Hindlimb muscle (tissue), 1 donor: ENCODE measurements at regions not wholly inside any gene's neighbourhood (a gene's known extent, or its start where the extent isn't known, plus 50 kb on each side); places are given as distances from the start of the nearest gene placed in this dataset.
"Not testable (repeated sequence)": the region's sequence is repeated elsewhere in the genome, so short reads cannot be mapped to it uniquely, and the experiment has no call there.

ENCODE experiments used
- DNase-seq: peaks from one replicate; pipeline ENCODE4 v3.0.0-alpha.2; 2013

GRCh38 chr6:57989520-57990080 lies 672.2 kb downstream of the PRIM2 start:
- DNase-seq, result not testable (repeated sequence)

GRCh38 chr6:57998858-57999619 lies 681.6 kb downstream of the PRIM2 start:
- not testable (repeated sequence) for DNase-seq

- not testable (repeated sequence) for DNase-seq
Observed at GRCh38 chr6:58000233-58000632, 682.8 kb downstream of the PRIM2 start.

GRCh38 chr6:58003417-58004167 lies 686.2 kb downstream of the PRIM2 start:
- DNase-seq, result not testable (repeated sequence)

GRCh38 chr6:58007334-58008000 lies 690.0 kb downstream of the PRIM2 start:
- DNase-seq, result not testable (repeated sequence)

GRCh38 chr6:58008001-58008335 lies 690.5 kb downstream of the PRIM2 start:
- not testable (repeated sequence) for DNase-seq

- DNase-seq, result not testable (repeated sequence)
Observed at GRCh38 chr6:58011954-58012600, 694.6 kb downstream of the PRIM2 start.

GRCh38 chr6:58016614-58017013 lies 699.2 kb downstream of the PRIM2 start:
- DNase-seq, result not testable (repeated sequence)

- DNase-seq, result not testable (repeated sequence)
Observed at GRCh38 chr6:58028188-58028587, 710.8 kb downstream of the PRIM2 start.

- DNase-seq, result not testable (repeated sequence)
Observed at GRCh38 chr6:58038213-58038612, 720.8 kb downstream of the PRIM2 start.

GRCh38 chr6:58046584-58046983 lies 729.2 kb downstream of the PRIM2 start:
- DNase-seq, result not testable (repeated sequence)

GRCh38 chr6:58047389-58047788 lies 730.0 kb downstream of the PRIM2 start:
- not testable (repeated sequence) for DNase-seq

- DNase-seq, result not testable (repeated sequence)
Observed at GRCh38 chr6:58047865-58048264, 730.4 kb downstream of the PRIM2 start.

- not testable (repeated sequence) for DNase-seq
Observed at GRCh38 chr6:58055465-58056176, 738.2 kb downstream of the PRIM2 start.

GRCh38 chr6:58059701-58060100 lies 742.3 kb downstream of the PRIM2 start:
- not testable (repeated sequence) for DNase-seq

- DNase-seq, result not testable (repeated sequence)
Observed at GRCh38 chr6:58063542-58063941, 746.1 kb downstream of the PRIM2 start.

GRCh38 chr6:58067867-58068548 lies 750.6 kb downstream of the PRIM2 start:
- DNase-seq, result not testable (repeated sequence)

- DNase-seq, result no peak
Observed at GRCh38 chr6:58073263-58073662, 755.8 kb downstream of the PRIM2 start.

- DNase-seq, result not testable (repeated sequence)
Observed at GRCh38 chr6:58090067-58090466, 772.6 kb downstream of the PRIM2 start.

GRCh38 chr6:58097251-58097650 lies 779.8 kb downstream of the PRIM2 start:
- DNase-seq, result not testable (repeated sequence)

GRCh38 chr6:58113960-58114359 lies 796.5 kb downstream of the PRIM2 start:
- no peak for DNase-seq
